IMR-90 (cell line): ENCODE measurements at regions not wholly inside any gene's neighbourhood (a gene's known extent, or its start where the extent isn't known, plus 50 kb on each side); places are given as distances from the start of the nearest gene placed in this dataset.

Experiments used
- ATAC-seq: fragments of 200-7000 bp; cut with Tn5 transposase; 2 replicates; pipeline ENCODE4 v1.9.1; 2020; ENCODE audit warnings: low read depth, mild to moderate bottlenecking, moderate library complexity
- BruUV-seq: library from RNA; stranded (reverse); fragments of 400-500 nt; replicated peaks from 2 replicates; lab custom pipeline; 2021; lab: Mats Ljungman, UMichigan
- CTCF ChIA-PET: fragments of 300-600 bp; formaldehyde crosslinking; extraction: SDS; loops from one replicate; lab custom pipeline; 2021; ENCODE audit warnings: antibody characterized with exemption; lab: Yijun Ruan, JAX
- POLR2A ChIA-PET: fragments of 300-600 bp; sonication (Branson Sonifier 250); formaldehyde crosslinking; loops from one replicate; lab custom pipeline; 2022; ENCODE audit warnings: antibody characterized with exemption; ENCODE audit not compliant: unreplicated experiment; lab: Charles Lee
- DNase-seq: peaks from one replicate; pipeline ENCODE4 v3.0.0; 2013
- H2AFZ ChIP-seq: replicated peaks from 2 replicates; pipeline ENCODE3; 2013; ENCODE audit warnings: low read length, mild to moderate bottlenecking; ENCODE audit not compliant: poor library complexity
- H2AK5ac ChIP-seq: 2 replicates; pipeline ENCODE4 v1.6.1; 2013; ENCODE audit warnings: low read depth, low read length, inconsistent platforms
- H2AK9ac ChIP-seq: replicated peaks from 2 replicates; pipeline ENCODE3; 2013; ENCODE audit warnings: mild to moderate bottlenecking, low read depth, low read length, moderate library complexity; ENCODE audit not compliant: poor library complexity
- H2BK120ac ChIP-seq: 2 replicates; pipeline ENCODE4 v1.6.1; 2013; ENCODE audit warnings: low read depth, low read length, inconsistent platforms
- H2BK15ac ChIP-seq: 3 replicates; pipeline ENCODE4 v1.6.1; 2013; ENCODE audit warnings: low read depth, low read length, inconsistent platforms
- H2BK20ac ChIP-seq: 2 replicates; pipeline ENCODE4 v1.6.1; 2013; ENCODE audit warnings: low read depth, mild to moderate bottlenecking, inconsistent platforms, low read length, moderate library complexity
- H2BK5ac ChIP-seq: 2 replicates; pipeline ENCODE4 v1.6.1; 2013; ENCODE audit warnings: mild to moderate bottlenecking, low read depth, low read length, inconsistent platforms; ENCODE audit not compliant: poor library complexity, severe bottlenecking
- H3K14ac ChIP-seq: replicated peaks from 2 replicates; pipeline ENCODE4 v1.6.1; 2013; ENCODE audit warnings: low read depth, low read length, inconsistent platforms
- H3K18ac ChIP-seq: 2 replicates; pipeline ENCODE4 v1.6.1; 2013; ENCODE audit warnings: low read depth, low read length, control low read depth
- H3K23ac ChIP-seq: 2 replicates; pipeline ENCODE4 v1.6.1; 2013; ENCODE audit warnings: low read depth, low read length, inconsistent platforms
- H3K27ac ChIP-seq: 2 replicates; pipeline ENCODE4 v1.5.1; 2013; ENCODE audit warnings: mild to moderate bottlenecking, control low read depth, low read length; ENCODE audit not compliant: insufficient read depth
- H3K27me3 ChIP-seq: 2 replicates; pipeline ENCODE4 v1.6.1; 2013; ENCODE audit warnings: low read length; ENCODE audit not compliant: control insufficient read depth, insufficient read depth
- H3K36me3 ChIP-seq: 2 replicates; pipeline ENCODE4 v1.6.1; 2013; ENCODE audit warnings: low read length, mixed read lengths; ENCODE audit not compliant: control insufficient read depth, insufficient read depth
- H3K4ac ChIP-seq: 2 replicates; pipeline ENCODE4 v1.6.1; 2013; ENCODE audit warnings: low read depth, low read length, inconsistent platforms
- H3K4me1 ChIP-seq: 2 replicates; pipeline ENCODE4 v1.6.1; 2013; ENCODE audit warnings: low read length, mixed read lengths; ENCODE audit not compliant: control insufficient read depth, insufficient read depth
- H3K4me2 ChIP-seq: 2 replicates; pipeline ENCODE4 v1.6.1; 2013; ENCODE audit warnings: low read depth, mild to moderate bottlenecking, control low read depth, low read length, moderate library complexity
- H3K4me3 ChIP-seq: 2 replicates; pipeline ENCODE4 v1.5.1; 2013; ENCODE audit warnings: low read depth, mild to moderate bottlenecking, control low read depth, low read length, moderate library complexity; ENCODE audit not compliant: insufficient read depth
- H3K56ac ChIP-seq: 2 replicates; pipeline ENCODE4 v1.6.1; 2013; ENCODE audit warnings: low read length, inconsistent platforms; ENCODE audit not compliant: insufficient read depth; ENCODE audit errors: extremely low read depth
- H3K79me1 ChIP-seq, 2 experiments: 2 replicates each; pipeline ENCODE4 v1.6.1; 2013; ENCODE audit warnings: low read length in 2 of 2, inconsistent platforms in 1 of 2, low read depth in 1 of 2
- H3K9ac ChIP-seq: 2 replicates; pipeline ENCODE4 v1.6.1; 2013; ENCODE audit warnings: low read depth, low read length, control low read depth
- H3K9me1 ChIP-seq: 2 replicates; pipeline ENCODE4 v1.6.1; 2013; ENCODE audit warnings: low read length, inconsistent platforms; ENCODE audit not compliant: insufficient read depth
- H3K9me3 ChIP-seq: 2 replicates; pipeline ENCODE4 v1.6.1; 2013; ENCODE audit warnings: low read length; ENCODE audit not compliant: control insufficient read depth, insufficient read depth
- H4K20me1 ChIP-seq: 2 replicates; pipeline ENCODE4 v1.6.1; 2013; ENCODE audit warnings: low read length, inconsistent platforms; ENCODE audit not compliant: insufficient read depth
- H4K5ac ChIP-seq: 2 replicates; pipeline ENCODE4 v1.6.1; 2013; ENCODE audit warnings: mild to moderate bottlenecking, low read depth, low read length, control low read depth
- H4K8ac ChIP-seq, 2 experiments: 2 replicates each; pipeline ENCODE4 v1.6.1; 2013; ENCODE audit warnings: low read depth in 2 of 2, low read length in 2 of 2, control low read depth in 1 of 2, inconsistent platforms in 1 of 2
- H4K91ac ChIP-seq: 2 replicates; pipeline ENCODE4 v1.6.1; 2013; ENCODE audit warnings: low read depth, low read length, inconsistent platforms; ENCODE audit not compliant: insufficient read depth
- BHLHE40 ChIP-seq: fragments of 150-350 bp; IDR thresholded peaks from 2 replicates; pipeline ENCODE4 v1.6.1; 2016; ENCODE audit warnings: mild to moderate bottlenecking, low read depth, low read length
- CEBPB ChIP-seq: IDR thresholded peaks from 2 replicates; pipeline ENCODE4 v1.6.1; 2012; ENCODE audit warnings: low read depth, low read length, improper control_type of control experiment
- CHD1 ChIP-seq: IDR thresholded peaks from 2 replicates; pipeline ENCODE4 v1.6.1; 2012; ENCODE audit warnings: low read depth, low read length, improper control_type of control experiment
- CTCF ChIP-seq: conservative IDR thresholded peaks from 2 replicates; pipeline ENCODE4 v1.5.1; 2012; ENCODE audit warnings: mild to moderate bottlenecking, low read depth, low read length, improper control_type of control experiment
- FOS ChIP-seq: fragments of 150-350 bp; IDR thresholded peaks from 2 replicates; pipeline ENCODE4 v1.6.1; 2016; ENCODE audit warnings: low read depth, low read length
- MAZ ChIP-seq: IDR thresholded peaks from 2 replicates; pipeline ENCODE4 v1.6.1; 2012; ENCODE audit warnings: low read depth, mild to moderate bottlenecking, low read length, improper control_type of control experiment, moderate library complexity, borderline replicate concordance
- MXI1 ChIP-seq: IDR thresholded peaks from 2 replicates; pipeline ENCODE4 v1.6.1; 2012; ENCODE audit warnings: low read depth, mild to moderate bottlenecking, low read length, moderate library complexity, borderline replicate concordance
- POLR2A ChIP-seq: IDR thresholded peaks from 2 replicates; pipeline ENCODE4 v1.6.1; 2012; ENCODE audit warnings: mild to moderate bottlenecking, low read depth, low read length
- RAD21 ChIP-seq: IDR thresholded peaks from 2 replicates; pipeline ENCODE4 v1.6.1; 2012; ENCODE audit warnings: low read length, improper control_type of control experiment
- RFX5 ChIP-seq: IDR thresholded peaks from 2 replicates; pipeline ENCODE4 v1.8.0; 2012; ENCODE audit warnings: low read depth, mild to moderate bottlenecking, low read length, moderate library complexity
- SMC3 ChIP-seq: fragments of 150-350 bp; IDR thresholded peaks from 2 replicates; pipeline ENCODE4 v1.6.1; 2016; ENCODE audit warnings: low read depth, mild to moderate bottlenecking, antibody characterized with exemption, low read length, moderate library complexity
- USF2 ChIP-seq: fragments of 150-350 bp; IDR thresholded peaks from 2 replicates; pipeline ENCODE4 v1.6.1; 2017; ENCODE audit warnings: mild to moderate bottlenecking, antibody characterized with exemption, low read length, low read depth
- WGBS, 2 experiments: methylation state at CpG; one replicate each; pipeline versions ENCODE4 v1.1.5 to v1.1.7; 2013; ENCODE audit warnings: missing lambda C conversion rate in 2 of 2; ENCODE audit not compliant: insufficient read length in 1 of 2; ENCODE audit errors: extremely low coverage in 2 of 2; 5-methylcytosine and 5-hydroxymethylcytosine counted together
- dilution Hi-C: fragments of 300-500 bp; cut with HindIII; formaldehyde crosslinking; loops from one replicate; pipeline ENCODE4 v1.14.3; 2018; ENCODE audit warnings: low sequenced_read_pairs; ENCODE audit not compliant: unreplicated experiment
- in situ Hi-C: fragments of 300-500 bp; cut with MboI; formaldehyde crosslinking; loops from 3 replicates; pipeline ENCODE4 v1.14.3; 2019; ENCODE audit warnings: low sequenced_read_pairs, inconsistent platforms, mixed read lengths
- intact Hi-C: fragments of 100-400 bp; cut with micrococcal nuclease; formaldehyde crosslinking; loops from 2 replicates; pipeline ENCODE4 v1.10.0; 2022

- Histone ChIP-seq H4K20me1 (no peaks in the 10 kb centered on the region), H2AK9ac (no peak overlapping the region), H4K91ac (no peak overlapping the region), H3K4me3 (no peak overlapping the region), H3K56ac (no peak overlapping the region), H3K4me1 (no peaks in the 10 kb centered on the region), H2BK20ac (no peak overlapping the region), H3K27me3 (no peaks in the 10 kb centered on the region), H2BK5ac (no peak overlapping the region), H3K36me3 (no peaks in the 10 kb centered on the region), H4K5ac (no peak overlapping the region), H3K9me1 (no peaks in the 10 kb centered on the region), H2AK5ac (no peak overlapping the region), H3K9me3 (peaks cover 3% of the 10 kb centered on the region; the same call in 1 of the 2 replicates), H2AFZ (no peak overlapping the region), H3K23ac (no peak overlapping the region), H4K8ac (no peak overlapping the region), H3K79me1 (no peaks in the 10 kb centered on the region), H3K4ac (no peak overlapping the region), H3K9ac (no peak overlapping the region), H3K4me2 (no peak overlapping the region), H3K27ac (no peak overlapping the region), H2BK15ac (no peak overlapping the region), H3K14ac (no peak overlapping the region), H2BK120ac (no peak overlapping the region), H3K18ac (no peak overlapping the region)
- intact Hi-C loops: no loop called here
- in situ Hi-C loops: no loop called here
- dilution Hi-C loops: no loop called here
- no peak for TF ChIP-seq RFX5
- TF ChIP-seq SMC3: no peak
- no peak for TF ChIP-seq CHD1
- TF ChIP-seq POLR2A: no peak
- no peak for TF ChIP-seq MAZ
- TF ChIP-seq RAD21: no peak
- TF ChIP-seq USF2: no peak
- no peak for TF ChIP-seq CTCF
- TF ChIP-seq BHLHE40: no peak
- TF ChIP-seq FOS: no peak
- TF ChIP-seq MXI1: no peak
- TF ChIP-seq CEBPB: no peak
- ATAC-seq (no peak), DNase-seq (peak; percentile 62)
- no CpG with 5 or more reads among the region's 4 CpGs for WGBS, 2 experiments
- POLR2A ChIA-PET: no interaction called here
- no TSS peak for BruUV-seq
- CTCF ChIA-PET: no interaction called here
These were observed 274.7 kb downstream of the RNF144A start for GRCh38 chr2:7191932-7192331.
